Left colon (tissue), 2 donors: ENCODE measurements at regions not wholly inside any gene's neighbourhood (a gene's known extent, or its start where the extent isn't known, plus 50 kb on each side); places are given as distances from the start of the nearest gene placed in this dataset.

Experiments used
- ATAC-seq: fragments of 200-7000 bp; cut with Tn5 transposase; one replicate; pipeline ENCODE4 v1.9.1; 2020; ENCODE audit warnings: mild to moderate bottlenecking, moderate library complexity
- DNase-seq, 2 donors: peaks; one replicate each; pipeline ENCODE4 v3.0.0-alpha.2; 2020
- intact Hi-C, 2 donors: fragments of 100-400 bp; cut with DNase I in 1 of 2; cut with micrococcal nuclease in 1 of 2; formaldehyde crosslinking; loops; one replicate each; pipeline versions ENCODE4 v1.11.2 to v1.14.0; 2022; cut with DNase I, micrococcal nuclease
- donor health status: DM: no; HTN: no; CAD: no.
- donor health status: DM: yes; HTN: yes; CAD: no.

GRCh38 chr12:98341026-98341425, 174.4 kb upstream of the TMPO start:
- DNase-seq (no peak), ATAC-seq (no peak)
- intact Hi-C loops: no loop called here

DNA sequence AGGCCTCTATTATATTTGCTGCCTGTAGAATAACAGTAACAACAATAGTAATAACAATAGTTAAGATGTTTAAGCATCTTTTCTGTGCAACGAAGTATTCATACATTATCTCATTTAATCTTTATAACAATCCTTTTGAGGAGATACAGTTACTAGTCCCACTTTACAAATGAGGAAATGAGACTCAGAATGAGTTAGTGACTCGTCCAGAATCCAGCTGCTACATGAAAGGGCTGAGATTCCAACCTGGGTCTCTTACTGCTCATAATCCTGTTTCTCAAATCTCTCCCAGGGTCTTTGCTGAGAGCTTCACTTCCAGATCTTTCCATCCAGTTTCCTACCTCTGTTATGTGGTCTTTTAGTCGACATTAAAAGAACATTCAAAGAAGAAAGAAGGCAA, 173.7 kb upstream of the TMPO start:
- no peak for DNase-seq
- intact Hi-C loops: no loop called here
- ATAC-seq: no peak

GRCh38 chr12:98343002-98343567, 172.3 kb upstream of the TMPO start:
- intact Hi-C loops: no loop called here
- DNase-seq (no peak), ATAC-seq (no peak)

DNA sequence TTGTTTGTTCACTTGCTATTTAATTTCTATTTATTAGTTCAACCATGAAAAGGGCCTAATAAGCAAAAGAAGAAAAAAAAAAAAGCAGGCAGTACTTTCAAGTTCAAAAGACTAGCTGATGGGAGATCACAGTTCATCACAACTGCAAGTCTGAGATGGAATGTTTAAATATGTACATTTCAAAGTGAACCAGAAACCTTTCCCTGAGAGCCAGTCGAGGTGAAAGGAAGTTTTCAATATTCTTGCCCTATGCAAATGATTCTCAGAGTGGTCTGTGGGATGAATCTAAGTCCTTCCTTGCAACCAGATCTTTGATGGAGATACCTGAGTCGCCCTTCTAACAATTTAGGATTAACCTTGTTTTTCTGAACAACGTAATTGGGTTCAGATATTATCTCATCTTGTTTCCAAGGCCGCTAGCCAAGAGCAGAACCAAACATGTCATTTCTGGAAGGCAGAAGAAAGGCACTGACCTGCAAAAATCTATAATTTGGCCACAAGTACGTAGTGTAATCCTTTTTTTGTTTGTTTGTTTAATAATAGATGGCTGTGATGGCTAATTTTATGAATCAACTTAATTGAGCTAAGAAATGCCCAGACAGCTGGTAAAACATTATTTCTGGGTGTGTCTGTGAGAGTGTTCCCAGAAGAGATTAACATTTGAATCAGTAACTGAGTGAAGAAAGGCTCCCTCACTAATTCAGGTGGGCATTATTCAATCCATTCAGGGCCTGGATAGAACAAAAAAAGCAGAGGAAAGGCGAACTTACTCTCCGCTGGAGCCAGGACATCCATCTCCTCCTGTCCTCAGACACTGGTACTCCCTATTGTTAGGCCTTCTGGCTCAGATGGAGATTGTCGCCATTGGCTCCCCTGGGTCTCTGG, 171.1 kb upstream of the TMPO start:
- intact Hi-C loops: no loop called here
- DNase-seq: no peak
- ATAC-seq: no peak

DNA sequence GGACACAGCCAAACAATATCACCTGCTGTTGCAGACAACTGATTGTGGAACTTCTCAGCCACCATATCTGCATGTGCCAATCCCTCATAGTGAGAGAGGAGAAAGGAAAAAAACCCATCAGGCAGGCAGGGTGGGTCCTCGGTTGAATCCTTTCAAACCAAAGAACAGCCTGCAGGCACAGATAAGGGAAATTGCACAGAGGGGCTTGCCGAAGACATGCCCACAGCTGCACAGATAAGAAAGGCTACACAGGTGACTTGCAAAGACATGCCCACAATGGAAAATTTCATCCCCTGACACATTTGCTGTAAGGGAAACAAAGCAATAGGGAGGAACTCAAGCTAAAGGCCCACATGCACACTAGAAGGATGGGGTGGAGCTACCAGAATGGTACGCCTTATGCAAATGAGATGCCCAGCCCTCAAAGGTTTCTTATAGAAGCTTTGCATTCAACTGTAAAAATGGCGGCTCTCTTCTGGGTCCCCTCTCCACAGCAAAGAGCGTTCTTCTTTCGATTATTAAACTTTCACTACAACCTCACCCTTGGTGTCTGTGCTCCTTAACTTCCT, 170.0 kb upstream of the TMPO start:
- ATAC-seq (no peak), DNase-seq (no peak)
- intact Hi-C loops: no loop called here

DNA sequence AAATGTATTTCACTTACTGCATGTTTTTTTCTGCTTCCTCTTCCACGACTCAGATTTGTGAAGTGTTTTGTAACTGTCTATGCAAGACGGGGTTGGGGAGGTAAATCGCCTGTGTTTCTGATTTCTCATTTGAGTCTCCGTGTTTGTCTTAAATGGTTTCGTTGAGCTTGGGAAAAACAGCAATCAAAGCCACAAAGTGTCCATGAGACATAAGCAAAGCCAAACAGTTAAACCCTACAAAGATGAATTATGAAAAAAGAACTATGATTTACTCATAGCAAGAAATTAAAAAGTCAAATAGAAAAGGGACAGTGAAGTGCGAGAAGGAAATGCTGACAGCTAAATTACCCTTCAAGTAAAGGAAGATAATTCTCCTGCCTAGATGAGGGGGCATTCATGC, 164.3 kb upstream of the TMPO start:
- DNase-seq (no peak), ATAC-seq (no peak)
- intact Hi-C loops: no loop called here

DNA sequence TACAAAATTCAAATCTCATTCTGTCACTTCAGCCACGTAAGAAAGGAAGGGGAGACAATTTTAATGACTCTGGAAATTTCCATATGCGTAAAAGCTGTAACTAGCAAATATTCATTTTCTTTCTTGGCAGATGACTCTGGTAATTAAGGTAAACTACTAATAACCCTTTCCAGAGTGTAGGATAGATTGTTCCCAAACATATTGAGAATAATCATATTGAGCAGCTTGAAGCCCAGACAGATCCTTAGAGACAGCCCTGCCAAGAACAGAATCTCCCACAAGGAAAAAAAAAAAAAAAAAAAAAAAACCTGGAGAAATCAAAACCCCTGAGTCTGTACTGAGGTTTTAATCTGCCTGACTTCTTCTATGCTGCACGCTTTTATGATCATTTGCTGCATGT, 163.6 kb upstream of the TMPO start:
- intact Hi-C loops: no loop called here
- no peak for DNase-seq

GRCh38 chr12:98352218-98352811, 163.1 kb upstream of the TMPO start:
- no peak for DNase-seq
- intact Hi-C loops: no loop called here
- ATAC-seq: no peak

More for the DNA sequence above, 163.6 kb upstream of the TMPO start:
- ATAC-seq: no peak

GRCh38 chr12:98352835-98353234, 162.6 kb upstream of the TMPO start:
- intact Hi-C loops: no loop called here
- no peak for DNase-seq
- ATAC-seq: no peak

DNA sequence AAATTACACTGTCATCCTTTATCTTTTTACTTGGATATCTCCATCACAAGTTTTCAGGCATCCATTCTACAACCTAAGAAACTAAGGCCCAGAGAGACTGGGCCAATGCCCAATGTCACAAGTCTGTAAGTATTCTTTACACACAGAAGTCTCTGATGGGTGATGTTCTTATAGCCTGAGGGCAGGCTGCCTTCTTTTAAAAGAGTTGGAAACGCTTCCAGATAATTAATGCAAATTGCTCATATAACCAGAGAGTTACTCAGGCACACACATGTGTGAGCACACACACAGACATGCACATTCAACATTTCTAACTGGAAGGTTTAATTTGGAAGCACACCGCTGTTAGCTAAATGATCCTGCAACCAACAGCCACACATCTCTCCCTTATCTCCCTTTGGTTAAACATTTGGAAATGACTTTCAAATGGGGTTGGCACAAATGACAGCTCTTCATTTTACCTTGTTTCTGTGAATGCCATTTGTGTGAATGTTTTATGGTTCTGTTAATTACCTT, 160.8 kb upstream of the TMPO start:
- DNase-seq: no peak
- intact Hi-C loops: no loop called here
- no peak for ATAC-seq

DNA sequence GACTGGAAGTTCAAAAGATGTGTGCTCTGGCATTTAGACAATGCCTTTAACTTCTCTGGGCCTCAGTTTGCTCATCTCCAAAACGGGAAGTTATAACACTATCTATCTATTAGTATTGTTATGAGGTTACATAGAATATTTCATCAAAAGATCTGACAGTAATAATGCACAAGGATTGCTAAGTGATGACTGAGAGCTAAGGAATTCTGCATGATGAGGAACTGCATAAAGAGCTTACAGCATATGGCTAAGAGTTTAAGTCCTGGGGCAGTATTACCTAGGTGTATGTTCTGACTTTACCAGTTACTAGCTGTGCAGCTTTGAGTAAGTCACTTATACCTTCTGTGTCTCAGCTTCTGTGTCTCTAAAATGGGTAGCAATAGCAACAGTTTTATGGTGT, 160.1 kb upstream of the TMPO start:
- ATAC-seq (no peak), DNase-seq (no peak)
- intact Hi-C loops: no loop called here

DNA sequence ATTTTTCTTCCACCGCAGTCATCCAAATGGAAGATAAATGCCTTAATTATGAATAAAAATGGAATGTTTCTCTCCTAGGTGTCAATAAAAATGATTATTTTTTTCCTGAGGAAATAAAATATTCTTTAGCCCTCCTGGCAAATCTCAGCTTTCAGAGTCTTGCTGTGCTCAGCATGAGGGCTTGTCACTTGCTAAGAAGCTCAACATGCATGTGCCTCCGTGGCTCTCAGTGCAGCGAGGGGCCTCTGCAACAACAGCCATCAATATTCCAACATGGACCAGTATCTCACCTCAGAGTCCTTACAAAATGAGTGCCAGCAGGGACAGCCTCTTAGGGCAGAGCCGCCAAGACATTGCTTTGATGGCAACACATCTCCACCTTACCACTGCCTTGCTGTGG, 159.5 kb upstream of the TMPO start:
- DNase-seq (no peak), ATAC-seq (no peak)
- intact Hi-C loops: no loop called here

DNA sequence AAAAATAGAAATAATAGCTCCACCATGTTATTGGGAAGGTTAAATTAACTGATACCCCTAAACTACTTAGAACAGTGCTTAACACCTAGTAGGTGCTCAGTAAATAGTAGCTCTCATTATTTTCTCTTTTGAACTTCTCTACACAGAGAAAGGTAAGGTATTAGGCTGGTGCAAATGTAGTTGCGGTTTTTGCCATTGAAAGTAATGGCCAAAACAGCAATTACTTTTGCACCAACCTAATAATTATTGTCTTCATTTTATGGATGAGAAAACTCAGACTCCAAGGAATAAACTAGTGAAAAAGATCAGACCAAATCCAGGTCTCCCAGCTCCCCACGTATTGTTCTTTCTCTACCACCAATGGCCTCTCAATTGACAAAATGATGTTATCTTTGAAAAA, 157.2 kb upstream of the TMPO start:
- DNase-seq: no peak
- intact Hi-C loops: no loop called here
- ATAC-seq: no peak

DNA sequence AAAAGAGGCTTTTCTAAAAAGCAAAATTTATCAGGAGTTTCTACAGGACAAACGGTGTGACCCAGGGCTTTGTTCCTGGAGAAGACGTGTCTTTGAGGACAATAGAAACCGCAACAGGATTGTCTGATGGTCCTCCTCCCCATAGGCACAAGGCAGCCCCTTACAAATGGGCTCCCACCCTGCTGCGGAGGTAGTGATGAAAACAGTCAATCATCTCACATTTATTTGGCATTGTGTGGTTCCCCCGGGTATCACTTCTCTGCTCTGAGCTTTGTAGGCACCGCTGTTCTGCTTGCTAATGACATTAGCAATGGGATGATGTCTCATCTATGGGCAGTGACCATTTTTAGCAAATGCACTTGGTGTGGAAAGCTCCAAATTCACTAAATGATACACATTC, 155.5 kb upstream of the TMPO start:
- DNase-seq (no peak), ATAC-seq (no peak)
- intact Hi-C loops: no loop called here

DNA sequence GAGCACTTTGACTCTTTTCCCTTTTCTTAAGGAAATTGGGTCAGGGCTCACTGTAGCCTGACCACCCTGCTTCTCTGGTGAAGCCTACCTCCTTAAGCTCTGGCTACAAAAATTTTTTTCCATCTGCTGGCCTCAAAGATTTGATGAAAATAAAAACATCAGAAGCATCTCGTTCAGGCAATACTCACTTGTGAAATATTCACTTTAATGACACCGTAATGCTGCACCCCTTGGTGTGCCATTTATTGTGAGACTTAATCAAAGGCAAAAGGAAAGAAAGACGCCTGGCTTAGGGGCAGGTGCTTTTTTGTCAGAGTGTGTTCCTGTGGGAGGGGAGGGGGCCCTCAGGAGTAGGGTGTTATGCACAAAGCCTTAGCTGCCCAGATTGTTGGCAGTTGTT, 155.0 kb upstream of the TMPO start:
- DNase-seq (no peak), ATAC-seq (no peak)
- intact Hi-C loops: no loop called here

- intact Hi-C loops: no loop called here
Observed at GRCh38 chr12:98369581-98369980, 145.8 kb upstream of the TMPO start.

GRCh38 chr12:98370976-98371375, 144.4 kb upstream of the TMPO start:
- intact Hi-C loops: no loop called here
- no peak for DNase-seq
- ATAC-seq: no peak

More at GRCh38 chr12:98369581-98369980, 145.8 kb upstream of the TMPO start:
- DNase-seq: no peak
- no peak for ATAC-seq

DNA sequence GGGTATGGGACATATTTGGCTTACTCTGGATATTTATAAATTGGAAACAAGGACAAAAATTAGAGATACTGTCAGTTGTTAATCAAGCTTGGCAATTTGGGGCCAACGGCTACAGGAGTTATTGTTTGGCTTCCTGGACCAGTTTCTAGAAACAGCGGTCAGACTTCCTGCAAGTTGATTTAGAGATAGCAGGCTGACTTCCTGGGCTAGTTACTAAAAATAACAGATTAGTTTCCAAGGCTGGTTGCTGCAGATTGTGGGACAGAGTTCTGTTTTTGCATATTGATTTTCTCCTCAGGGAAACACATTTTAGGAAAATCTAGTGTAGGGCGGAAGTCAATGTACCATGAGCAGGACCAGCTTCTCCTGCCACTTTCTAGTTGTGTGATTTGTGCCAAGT, 144.0 kb upstream of the TMPO start:
- no peak for DNase-seq
- intact Hi-C loops: no loop called here
- no peak for ATAC-seq

- DNase-seq (no peak), ATAC-seq (no peak)
- intact Hi-C loops: no loop called here
Observed at GRCh38 chr12:98372340-98373024, 142.9 kb upstream of the TMPO start.
